HuH-7 (cell line): ENCODE measurements at regions not wholly inside any gene's neighbourhood (a gene's known extent, or its start where the extent isn't known, plus 50 kb on each side); places are given as distances from the start of the nearest gene placed in this dataset.

Experiments
- DNase-seq: peaks from one replicate; pipeline ENCODE4 v3.0.0; 2011; ENCODE audit warnings: low spot score

- no peak for DNase-seq
Observed at GRCh38 chr2:105450471-105450870, 51.6 kb upstream of the FHL2 start.

GRCh38 chr2:105449076-105449475, 50.2 kb upstream of the FHL2 start:
- DNase-seq: no peak
